Natural killer cell (primary cell): ENCODE measurements at regions not wholly inside any gene's neighbourhood (a gene's known extent, or its start where the extent isn't known, plus 50 kb on each side); places are given as distances from the start of the nearest gene placed in this dataset.
"Not testable (repeated sequence)": the region's sequence is repeated elsewhere in the genome, so short reads cannot be mapped to it uniquely, and the experiment has no call there.

ENCODE experiments used
- ATAC-seq, 3 donors: fragments of 150-1000 bp in 2 of 3; fragments of 200-7000 bp in 1 of 3; cut with Tn5 transposase; 1 replicate in 1 of 3; 2 replicates in 2 of 3; pipeline ENCODE4 v1.10.0; 2021; ENCODE audit warnings: mild to moderate bottlenecking in 2 of 3, moderate library complexity in 2 of 3
- DNase-seq, 2 donors: peaks; one replicate each; pipeline versions ENCODE4 v3.0.0 to v3.0.0-alpha.2; 2013 to 2021; ENCODE audit warnings: mixed read lengths in 1 of 2
- H3K27ac ChIP-seq: one replicate; pipeline ENCODE4 v1.5.1; 2013; ENCODE audit warnings: mild to moderate bottlenecking, low read length
- H3K27me3 ChIP-seq: one replicate; pipeline ENCODE4 v1.6.1; 2013; ENCODE audit warnings: low read length; ENCODE audit not compliant: control insufficient read depth, insufficient read depth
- H3K36me3 ChIP-seq: one replicate; pipeline ENCODE4 v1.6.1; 2013; ENCODE audit warnings: low read length; ENCODE audit not compliant: control insufficient read depth, insufficient read depth
- H3K4me1 ChIP-seq: one replicate; pipeline ENCODE4 v1.6.1; 2013; ENCODE audit warnings: low read length; ENCODE audit not compliant: control insufficient read depth, insufficient read depth
- H3K4me3 ChIP-seq: one replicate; pipeline ENCODE4 v1.5.1; 2013; ENCODE audit warnings: low read length
- H3K9me3 ChIP-seq: one replicate; pipeline ENCODE4 v1.6.1; 2013; ENCODE audit warnings: low read length; ENCODE audit not compliant: control insufficient read depth, insufficient read depth
- H3K27ac Mint-ChIP-seq, 2 donors: one replicate each; pipeline ENCODE4 v1.8.0; 2022; ENCODE audit warnings: mild to moderate bottlenecking in 2 of 2, mixed read lengths in 2 of 2, moderate library complexity in 1 of 2
- H3K27me3 Mint-ChIP-seq, 2 donors: one replicate each; pipeline ENCODE4 v1.8.0; 2022; ENCODE audit warnings: low read depth in 2 of 2, mixed read lengths in 2 of 2
- H3K36me3 Mint-ChIP-seq: one replicate; pipeline ENCODE4 v1.8.0; 2022; ENCODE audit warnings: mixed read lengths
- H3K4me1 Mint-ChIP-seq, 2 donors: one replicate each; pipeline ENCODE4 v1.8.0; 2022; ENCODE audit warnings: mixed read lengths in 2 of 2
- H3K4me3 Mint-ChIP-seq: one replicate; pipeline ENCODE4 v1.8.0; 2022; ENCODE audit warnings: mild to moderate bottlenecking, moderate library complexity, mixed read lengths
- H3K9me3 Mint-ChIP-seq, 2 donors: one replicate each; pipeline ENCODE4 v1.8.0; 2022; ENCODE audit warnings: mixed read lengths in 2 of 2
- WGBS: methylation state at CpG from one replicate; pipeline ENCODE4 v1.1.7; 2013; ENCODE audit warnings: missing lambda C conversion rate; ENCODE audit not compliant: insufficient coverage; 5-methylcytosine and 5-hydroxymethylcytosine counted together
- intact Hi-C: fragments of 100-400 bp; cut with micrococcal nuclease; formaldehyde crosslinking; loops from one replicate; pipeline ENCODE4 v1.14.2; 2022
- TF ChIP-seq, protein P1 (sequence below): fragments of 200-600 bp; IDR thresholded peaks from one replicate; pipeline ENCODE4 v1.8.0; 2022; ENCODE audit warnings: antibody characterized with exemption

DNA sequence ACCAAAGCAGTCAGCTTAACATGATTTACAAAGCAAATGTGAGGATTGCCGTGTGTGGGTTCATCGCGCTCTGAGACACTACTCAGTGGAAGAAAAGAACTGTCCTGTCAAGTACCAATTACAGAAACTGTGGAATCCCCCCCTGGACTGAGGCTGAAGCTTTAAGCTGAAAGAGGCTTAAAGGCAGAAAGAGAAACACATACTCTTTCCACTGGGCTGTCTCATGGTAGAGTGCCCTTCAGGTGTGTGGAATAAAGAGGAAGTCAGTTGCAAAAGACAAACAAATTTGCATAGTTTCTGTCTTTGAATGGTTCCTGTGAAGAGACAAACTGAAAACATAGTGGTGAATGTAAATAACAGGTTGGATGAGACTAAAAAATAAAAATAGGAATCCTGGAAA, 560.4 kb upstream of the SYNCRIP start:
- peaks cover 6 to 32% of the 10 kb centered on the region in 2 donors for H3K9me3 Mint-ChIP-seq
- TF ChIP-seq, protein P1, sequence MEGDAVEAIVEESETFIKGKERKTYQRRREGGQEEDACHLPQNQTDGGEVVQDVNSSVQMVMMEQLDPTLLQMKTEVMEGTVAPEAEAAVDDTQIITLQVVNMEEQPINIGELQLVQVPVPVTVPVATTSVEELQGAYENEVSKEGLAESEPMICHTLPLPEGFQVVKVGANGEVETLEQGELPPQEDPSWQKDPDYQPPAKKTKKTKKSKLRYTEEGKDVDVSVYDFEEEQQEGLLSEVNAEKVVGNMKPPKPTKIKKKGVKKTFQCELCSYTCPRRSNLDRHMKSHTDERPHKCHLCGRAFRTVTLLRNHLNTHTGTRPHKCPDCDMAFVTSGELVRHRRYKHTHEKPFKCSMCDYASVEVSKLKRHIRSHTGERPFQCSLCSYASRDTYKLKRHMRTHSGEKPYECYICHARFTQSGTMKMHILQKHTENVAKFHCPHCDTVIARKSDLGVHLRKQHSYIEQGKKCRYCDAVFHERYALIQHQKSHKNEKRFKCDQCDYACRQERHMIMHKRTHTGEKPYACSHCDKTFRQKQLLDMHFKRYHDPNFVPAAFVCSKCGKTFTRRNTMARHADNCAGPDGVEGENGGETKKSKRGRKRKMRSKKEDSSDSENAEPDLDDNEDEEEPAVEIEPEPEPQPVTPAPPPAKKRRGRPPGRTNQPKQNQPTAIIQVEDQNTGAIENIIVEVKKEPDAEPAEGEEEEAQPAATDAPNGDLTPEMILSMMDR = no peak
- no peaks in the 10 kb centered on the region for H3K27me3 Mint-ChIP-seq
- H3K4me1 ChIP-seq = no peaks in the 10 kb centered on the region
- no peaks in the 10 kb centered on the region for H3K9me3 ChIP-seq
- no peak for ATAC-seq
- no peaks in the 10 kb centered on the region for H3K36me3 Mint-ChIP-seq
- no peak for DNase-seq
- intact Hi-C loops = no loop called here
- H3K27ac ChIP-seq = no peak overlapping the region
- no peak overlapping the region for H3K4me3 ChIP-seq
- WGBS = 93% methylated on average over 3 of the region's 3 CpGs
- no peaks in the 10 kb centered on the region for H3K36me3 ChIP-seq
- H3K4me3 Mint-ChIP-seq = no peak overlapping the region
- H3K27ac Mint-ChIP-seq = no peak overlapping the region
- no peaks in the 10 kb centered on the region for H3K27me3 ChIP-seq
- no peaks in the 10 kb centered on the region for H3K4me1 Mint-ChIP-seq

DNA sequence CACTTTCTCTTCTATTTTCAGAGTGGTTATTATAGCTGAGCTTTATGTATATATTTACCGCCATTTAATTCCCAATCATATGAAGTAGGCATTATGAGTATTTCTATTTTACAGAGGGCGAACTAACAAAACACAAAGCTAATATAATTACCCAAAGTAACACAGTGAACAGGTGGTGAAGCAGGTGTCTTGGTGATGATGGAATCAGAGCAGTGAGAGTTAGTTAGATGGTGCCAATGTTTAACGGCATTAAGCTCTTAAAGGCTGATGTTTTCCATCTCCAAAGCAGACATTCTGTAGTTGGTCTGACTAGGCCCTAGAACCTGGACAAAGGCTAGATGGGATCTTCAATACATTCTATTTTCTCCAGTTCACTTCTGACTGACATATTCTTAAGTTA, 551.1 kb upstream of the SYNCRIP start:
- no peaks in the 10 kb centered on the region for H3K36me3 Mint-ChIP-seq
- peaks cover 3 to 5% of the 10 kb centered on the region in 2 donors for H3K9me3 Mint-ChIP-seq
- ATAC-seq = no peak
- DNase-seq = no peak
- intact Hi-C loops = no loop called here
- 100% methylated on average over 1 of the region's 3 CpGs for WGBS
- Histone ChIP-seq H3K36me3 (no peaks in the 10 kb centered on the region), H3K4me1 (no peaks in the 10 kb centered on the region), H3K27ac (no peak overlapping the region), H3K9me3 (no peaks in the 10 kb centered on the region), H3K27me3 (no peaks in the 10 kb centered on the region), H3K4me3 (no peak overlapping the region)
- TF ChIP-seq, protein P1 = no peak
- H3K27me3 Mint-ChIP-seq = no peaks in the 10 kb centered on the region
- no peaks in the 10 kb centered on the region for H3K4me1 Mint-ChIP-seq
- H3K27ac Mint-ChIP-seq = no peak overlapping the region
- H3K4me3 Mint-ChIP-seq = no peak overlapping the region

DNA sequence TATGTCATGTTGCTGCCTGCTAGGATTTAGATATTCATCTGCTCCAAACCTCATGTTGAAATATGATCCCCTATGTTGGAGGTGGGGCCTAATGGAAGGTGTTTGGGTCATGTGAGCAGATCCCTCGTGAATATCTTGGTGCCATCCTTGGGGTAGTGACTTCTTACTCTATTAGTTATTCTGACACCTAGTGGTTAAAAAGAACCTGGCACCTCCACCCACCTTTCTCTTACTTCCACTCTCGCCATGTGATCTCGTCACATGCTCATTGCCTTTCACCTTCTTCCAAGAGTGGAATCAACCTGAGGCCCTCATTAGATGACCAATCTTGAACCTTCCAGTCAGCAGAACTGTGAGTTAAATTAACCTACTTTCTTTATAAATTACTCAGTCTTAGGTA, 549.4 kb upstream of the SYNCRIP start:
- Histone ChIP-seq H3K27me3 (no peaks in the 10 kb centered on the region), H3K36me3 (no peaks in the 10 kb centered on the region), H3K9me3 (no peaks in the 10 kb centered on the region), H3K4me3 (no peak overlapping the region), H3K4me1 (no peaks in the 10 kb centered on the region), H3K27ac (no peak overlapping the region)
- ATAC-seq (no peak), DNase-seq (peak in 1 of 2 donors; percentile 1)
- TF ChIP-seq, protein P1 = no peak
- Mint-ChIP-seq H3K27ac (no peak overlapping the region), H3K36me3 (no peaks in the 10 kb centered on the region), H3K9me3 (peaks cover 7 to 11% of the 10 kb centered on the region in 2 donors), H3K4me1 (no peaks in the 10 kb centered on the region), H3K4me3 (no peak overlapping the region), H3K27me3 (no peaks in the 10 kb centered on the region)
- WGBS = 100% methylated on average over 2 of the region's 3 CpGs
- intact Hi-C loops = no loop called here

DNA sequence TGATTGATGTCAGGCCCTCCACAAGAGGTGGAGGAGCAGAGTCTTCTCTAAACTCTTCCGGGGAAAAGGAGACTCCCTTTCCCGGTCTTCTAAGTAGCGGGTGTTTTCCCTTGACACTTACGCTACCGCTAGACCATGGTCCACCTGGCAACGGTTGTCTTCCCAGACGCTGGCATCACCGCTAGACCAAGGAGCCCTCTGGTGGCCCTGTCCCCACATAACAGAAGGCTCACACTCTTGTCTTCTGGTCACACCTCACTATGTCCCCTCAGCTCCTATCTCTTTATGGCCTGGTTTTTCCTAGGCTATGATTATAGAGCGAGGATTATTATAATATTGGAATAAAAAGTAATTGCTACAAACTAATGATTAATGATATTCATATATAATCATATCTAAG, 532.5 kb upstream of the SYNCRIP start:
- H3K4me3 ChIP-seq, H3K4me1 Mint-ChIP-seq, H3K27ac ChIP-seq, H3K27me3 ChIP-seq, H3K9me3 ChIP-seq, H3K36me3 Mint-ChIP-seq, H3K9me3 Mint-ChIP-seq, intact Hi-C loops, H3K27ac Mint-ChIP-seq, H3K4me1 ChIP-seq, DNase-seq, ATAC-seq, H3K4me3 Mint-ChIP-seq, H3K36me3 ChIP-seq, H3K27me3 Mint-ChIP-seq: not testable (repeated sequence)
- 36% methylated on average over 8 of the region's 9 CpGs for WGBS
